ENCODE measurements at regions not wholly inside any gene's neighbourhood (a gene's known extent, or its start where the extent isn't known, plus 50 kb on each side); places are given as distances from the start of the nearest gene placed in this dataset.

- Histone ChIP-seq H3K27me3 (ENCODE audit: control insufficient read depth, insufficient read depth, low read length) (no peaks in the 10 kb centered on the region), H3K36me3 (ENCODE audit: control insufficient read depth, insufficient read depth, low read length) (no peaks in the 10 kb centered on the region), H3K4me3 (ENCODE audit: low read depth, low read length) (no peak overlapping the region)
- DNase-seq (ENCODE audit: low read depth), result no peak
- no peak for TF ChIP-seq CTCF (IDR thresholded peaks at IDR 0.05; ENCODE audit: insufficient read depth, low read length, poor library complexity, severe bottlenecking)
Measured at GRCh38 chr17:10987786-10988185, 149.9 kb upstream of the PIRT start.

- Histone ChIP-seq H3K36me3 (ENCODE audit: control insufficient read depth, insufficient read depth, low read length) (no peaks in the 10 kb centered on the region), H3K4me3 (ENCODE audit: low read depth, low read length) (no peak overlapping the region), H3K27me3 (ENCODE audit: control insufficient read depth, insufficient read depth, low read length) (no peaks in the 10 kb centered on the region)
- DNase-seq (ENCODE audit: low read depth), result no peak
- TF ChIP-seq CTCF (IDR thresholded peaks at IDR 0.05; ENCODE audit: insufficient read depth, low read length, poor library complexity, severe bottlenecking), result no peak
Measured at GRCh38 chr17:10984220-10984619, 146.3 kb upstream of the PIRT start.

- Histone ChIP-seq H3K36me3 (ENCODE audit: control insufficient read depth, insufficient read depth, low read length) (no peaks in the 10 kb centered on the region), H3K27me3 (ENCODE audit: control insufficient read depth, insufficient read depth, low read length) (no peaks in the 10 kb centered on the region), H3K4me3 (ENCODE audit: low read depth, low read length) (no peak overlapping the region)
- no peak for TF ChIP-seq CTCF (IDR thresholded peaks at IDR 0.05; ENCODE audit: insufficient read depth, low read length, poor library complexity, severe bottlenecking)
- no peak for DNase-seq (ENCODE audit: low read depth)
Measured at GRCh38 chr17:10976401-10976800, 138.5 kb upstream of the PIRT start.

DNA sequence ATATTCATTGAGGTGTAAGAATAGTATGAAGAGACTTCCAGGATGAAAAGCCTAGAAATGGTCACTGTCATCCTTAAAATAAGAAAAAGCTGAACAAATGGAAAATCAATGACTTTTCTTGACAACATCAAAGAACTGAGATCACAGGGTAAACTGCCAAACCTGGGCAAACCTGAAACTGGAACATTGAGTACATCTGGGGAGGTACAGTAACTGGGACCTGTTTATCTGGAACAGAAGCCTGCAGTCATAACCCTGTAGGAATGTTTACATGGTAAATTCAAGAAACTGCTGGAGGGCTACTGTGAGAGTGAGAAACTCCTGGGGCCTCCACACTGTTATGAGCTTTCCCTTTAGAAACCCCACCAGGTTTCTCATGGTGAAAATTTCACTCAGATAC is 130.1 kb upstream of the PIRT start:
- TF ChIP-seq CTCF (IDR thresholded peaks at IDR 0.05; ENCODE audit: insufficient read depth, low read length, poor library complexity, severe bottlenecking), result no peak
- H3K36me3 ChIP-seq (ENCODE audit: control insufficient read depth, insufficient read depth, low read length), result no peaks in the 10 kb centered on the region
- DNase-seq (ENCODE audit: low read depth), result no peak
- H3K4me3 ChIP-seq (ENCODE audit: low read depth, low read length), result no peak overlapping the region
- no peaks in the 10 kb centered on the region for H3K27me3 ChIP-seq (ENCODE audit: control insufficient read depth, insufficient read depth, low read length)

GRCh38 chr17:10956821-10957220 is 118.9 kb upstream of the PIRT start:
- Histone ChIP-seq H3K4me3 (ENCODE audit: low read depth, low read length) (no peak overlapping the region), H3K36me3 (ENCODE audit: control insufficient read depth, insufficient read depth, low read length) (no peaks in the 10 kb centered on the region), H3K27me3 (ENCODE audit: control insufficient read depth, insufficient read depth, low read length) (no peaks in the 10 kb centered on the region)
- TF ChIP-seq CTCF (IDR thresholded peaks at IDR 0.05; ENCODE audit: insufficient read depth, low read length, poor library complexity, severe bottlenecking), result no peak
- no peak for DNase-seq (ENCODE audit: low read depth)

DNA sequence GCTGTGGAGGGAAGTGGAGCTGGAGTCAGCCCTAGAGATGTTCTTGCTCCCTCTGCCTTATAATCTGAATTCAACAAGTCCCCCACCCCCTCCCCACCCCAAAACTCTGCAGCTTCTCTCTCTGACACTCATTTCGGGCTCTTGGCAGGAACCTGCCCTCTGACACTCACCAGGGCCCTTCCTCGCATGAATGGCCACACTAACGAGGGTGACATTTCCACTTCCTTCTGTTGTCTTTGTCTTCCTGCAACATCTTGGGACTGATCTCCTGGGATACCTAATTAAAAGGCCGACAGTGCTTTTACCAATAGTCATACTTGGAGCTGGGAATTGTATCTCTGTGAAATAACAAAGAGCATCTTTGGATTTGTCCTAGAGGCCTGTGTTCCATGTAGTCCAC is 106.9 kb upstream of the PIRT start:
- TF ChIP-seq CTCF (IDR thresholded peaks at IDR 0.05; ENCODE audit: insufficient read depth, low read length, poor library complexity, severe bottlenecking), result no peak
- no peak overlapping the region for H3K4me3 ChIP-seq (ENCODE audit: low read depth, low read length)
- no peaks in the 10 kb centered on the region for H3K36me3 ChIP-seq (ENCODE audit: control insufficient read depth, insufficient read depth, low read length)
- no peak for DNase-seq (ENCODE audit: low read depth)
- no peaks in the 10 kb centered on the region for H3K27me3 ChIP-seq (ENCODE audit: control insufficient read depth, insufficient read depth, low read length)

Data from kidney epithelial cell (primary cell).